ENCODE measurements at regions not wholly inside any gene's neighbourhood (a gene's known extent, or its start where the extent isn't known, plus 50 kb on each side); places are given as distances from the start of the nearest gene placed in this dataset.

DNA sequence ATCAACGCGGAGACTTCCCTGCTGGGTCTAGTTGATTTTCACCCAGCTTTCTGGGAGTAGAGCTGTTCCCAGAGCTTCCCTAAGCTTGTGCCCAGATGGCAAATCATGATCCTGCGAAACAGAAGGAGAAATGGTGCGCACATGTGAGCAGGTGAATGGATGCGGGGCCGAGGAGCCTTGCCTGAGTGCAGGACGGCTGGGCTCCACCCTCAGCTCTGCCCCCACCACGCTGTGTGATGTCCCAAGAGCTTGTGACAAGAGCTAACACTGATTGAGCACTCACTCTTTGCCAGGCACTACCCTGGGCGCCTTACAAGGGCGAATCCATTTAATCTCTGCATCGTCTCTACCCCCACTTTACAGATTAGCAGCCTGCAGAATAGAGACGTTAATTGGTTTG is 162.7 kb upstream of the RPL38 start:
- TF ChIP-seq RXRA (IDR thresholded peaks at IDR 0.05; ENCODE audit: insufficient read depth, low read depth, low read length) (no peak), POLR2AphosphoS5 (IDR thresholded peaks at IDR 0.05; ENCODE audit: low read depth, low read length) (no peak), ASH2L (IDR thresholded peaks at IDR 0.05; ENCODE audit: low read length) (no peak), GABPA (IDR thresholded peaks at IDR 0.05; ENCODE audit: borderline replicate concordance, insufficient read depth, low read length) (no peak), POLR2A (IDR thresholded peaks at IDR 0.05; ENCODE audit: control extremely low read depth in 1 of 2, low read depth in 2 of 2, low read length in 2 of 2) (no peak), MAX (IDR thresholded peaks at IDR 0.05) (no peak)
- TF ChIP-seq, protein P1, sequence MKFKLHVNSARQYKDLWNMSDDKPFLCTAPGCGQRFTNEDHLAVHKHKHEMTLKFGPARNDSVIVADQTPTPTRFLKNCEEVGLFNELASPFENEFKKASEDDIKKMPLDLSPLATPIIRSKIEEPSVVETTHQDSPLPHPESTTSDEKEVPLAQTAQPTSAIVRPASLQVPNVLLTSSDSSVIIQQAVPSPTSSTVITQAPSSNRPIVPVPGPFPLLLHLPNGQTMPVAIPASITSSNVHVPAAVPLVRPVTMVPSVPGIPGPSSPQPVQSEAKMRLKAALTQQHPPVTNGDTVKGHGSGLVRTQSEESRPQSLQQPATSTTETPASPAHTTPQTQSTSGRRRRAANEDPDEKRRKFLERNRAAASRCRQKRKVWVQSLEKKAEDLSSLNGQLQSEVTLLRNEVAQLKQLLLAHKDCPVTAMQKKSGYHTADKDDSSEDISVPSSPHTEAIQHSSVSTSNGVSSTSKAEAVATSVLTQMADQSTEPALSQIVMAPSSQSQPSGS (IDR thresholded peaks at IDR 0.05; ENCODE audit: low read length): no peak
